WTC11 (cell line): ENCODE measurements at regions not wholly inside any gene's neighbourhood (a gene's known extent, or its start where the extent isn't known, plus 50 kb on each side); places are given as distances from the start of the nearest gene placed in this dataset.

Experiments used
- ELF4 ChIP-seq: sonication (generic); formaldehyde crosslinking; IDR thresholded peaks from 2 replicates; pipeline ENCODE4 v1.8.1; 2022; ENCODE audit warnings: low read depth, mild to moderate bottlenecking, moderate library complexity, missing genetic modification reagents
- GABPB1 ChIP-seq: sonication (generic); formaldehyde crosslinking; IDR thresholded peaks from 2 replicates; pipeline ENCODE4 v1.8.1; 2023; ENCODE audit warnings: mild to moderate bottlenecking, missing genetic modification reagents
- TCF7 ChIP-seq: sonication (generic); formaldehyde crosslinking; IDR thresholded peaks from 2 replicates; pipeline ENCODE4 v1.8.0; 2022; ENCODE audit warnings: mild to moderate bottlenecking, low read depth, missing genetic modification reagents, moderate library complexity
- TEAD4 ChIP-seq: sonication (generic); formaldehyde crosslinking; IDR thresholded peaks from 2 replicates; pipeline ENCODE4 v1.8.0; 2022; ENCODE audit warnings: mild to moderate bottlenecking, missing genetic modification reagents
- ZBTB21 ChIP-seq: sonication (generic); formaldehyde crosslinking; IDR thresholded peaks from 2 replicates; pipeline ENCODE4 v1.8.1; 2023; ENCODE audit warnings: mild to moderate bottlenecking, missing genetic modification reagents, borderline replicate concordance
- TF ChIP-seq, protein P1 (sequence below): fragments of 200-600 bp; IDR thresholded peaks from 2 replicates; pipeline ENCODE4 v1.8.0; 2022; ENCODE audit warnings: antibody characterized with exemption
- TF ChIP-seq, protein P2 (sequence below): sonication (generic); formaldehyde crosslinking; IDR thresholded peaks from 2 replicates; pipeline ENCODE4 v1.8.1; 2022; ENCODE audit warnings: low read depth, missing genetic modification reagents, borderline replicate concordance
- TF ChIP-seq, protein P3 (sequence below): fragments of 250-450 bp; sonication (Bioruptor Pico); IDR thresholded peaks from 2 replicates; pipeline ENCODE4 v1.9.0; 2021; ENCODE audit warnings: mild to moderate bottlenecking, borderline replicate concordance
- TF ChIP-seq, protein P4 (sequence below): sonication (generic); formaldehyde crosslinking; IDR thresholded peaks from 2 replicates; pipeline ENCODE4 v1.8.0; 2023; ENCODE audit warnings: missing genetic modification reagents, mild to moderate bottlenecking, borderline replicate concordance

DNA sequence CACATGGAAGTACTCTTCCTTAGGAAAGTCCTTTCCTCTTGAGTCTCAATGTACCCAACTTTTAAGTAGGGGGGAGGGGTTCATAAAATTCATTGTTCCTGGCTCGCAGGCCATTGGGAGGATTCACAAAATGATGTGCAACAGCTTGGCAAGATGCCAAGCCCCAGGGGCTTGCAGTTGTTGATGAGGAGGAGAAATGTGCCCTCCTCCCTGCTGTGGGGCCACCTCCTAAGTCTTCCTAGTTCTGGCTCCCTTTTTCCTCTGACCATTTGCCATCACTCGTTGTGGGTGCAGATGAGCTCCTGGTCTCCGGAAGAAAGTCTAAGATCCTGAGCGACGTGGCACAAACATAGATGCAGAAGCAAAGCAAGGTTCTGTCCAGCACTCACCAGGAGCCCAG lies 435.4 kb downstream of the EIPR1 start:
- TF ChIP-seq, protein P1, sequence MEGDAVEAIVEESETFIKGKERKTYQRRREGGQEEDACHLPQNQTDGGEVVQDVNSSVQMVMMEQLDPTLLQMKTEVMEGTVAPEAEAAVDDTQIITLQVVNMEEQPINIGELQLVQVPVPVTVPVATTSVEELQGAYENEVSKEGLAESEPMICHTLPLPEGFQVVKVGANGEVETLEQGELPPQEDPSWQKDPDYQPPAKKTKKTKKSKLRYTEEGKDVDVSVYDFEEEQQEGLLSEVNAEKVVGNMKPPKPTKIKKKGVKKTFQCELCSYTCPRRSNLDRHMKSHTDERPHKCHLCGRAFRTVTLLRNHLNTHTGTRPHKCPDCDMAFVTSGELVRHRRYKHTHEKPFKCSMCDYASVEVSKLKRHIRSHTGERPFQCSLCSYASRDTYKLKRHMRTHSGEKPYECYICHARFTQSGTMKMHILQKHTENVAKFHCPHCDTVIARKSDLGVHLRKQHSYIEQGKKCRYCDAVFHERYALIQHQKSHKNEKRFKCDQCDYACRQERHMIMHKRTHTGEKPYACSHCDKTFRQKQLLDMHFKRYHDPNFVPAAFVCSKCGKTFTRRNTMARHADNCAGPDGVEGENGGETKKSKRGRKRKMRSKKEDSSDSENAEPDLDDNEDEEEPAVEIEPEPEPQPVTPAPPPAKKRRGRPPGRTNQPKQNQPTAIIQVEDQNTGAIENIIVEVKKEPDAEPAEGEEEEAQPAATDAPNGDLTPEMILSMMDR: no peak
- TF ChIP-seq, protein P2, sequence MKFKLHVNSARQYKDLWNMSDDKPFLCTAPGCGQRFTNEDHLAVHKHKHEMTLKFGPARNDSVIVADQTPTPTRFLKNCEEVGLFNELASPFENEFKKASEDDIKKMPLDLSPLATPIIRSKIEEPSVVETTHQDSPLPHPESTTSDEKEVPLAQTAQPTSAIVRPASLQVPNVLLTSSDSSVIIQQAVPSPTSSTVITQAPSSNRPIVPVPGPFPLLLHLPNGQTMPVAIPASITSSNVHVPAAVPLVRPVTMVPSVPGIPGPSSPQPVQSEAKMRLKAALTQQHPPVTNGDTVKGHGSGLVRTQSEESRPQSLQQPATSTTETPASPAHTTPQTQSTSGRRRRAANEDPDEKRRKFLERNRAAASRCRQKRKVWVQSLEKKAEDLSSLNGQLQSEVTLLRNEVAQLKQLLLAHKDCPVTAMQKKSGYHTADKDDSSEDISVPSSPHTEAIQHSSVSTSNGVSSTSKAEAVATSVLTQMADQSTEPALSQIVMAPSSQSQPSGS (CRISPR knock-in tag): no peak
- TF ChIP-seq TCF7: no peak
- no peak for TF ChIP-seq ZBTB21 (CRISPR knock-in tag)
- TF ChIP-seq, protein P3, sequence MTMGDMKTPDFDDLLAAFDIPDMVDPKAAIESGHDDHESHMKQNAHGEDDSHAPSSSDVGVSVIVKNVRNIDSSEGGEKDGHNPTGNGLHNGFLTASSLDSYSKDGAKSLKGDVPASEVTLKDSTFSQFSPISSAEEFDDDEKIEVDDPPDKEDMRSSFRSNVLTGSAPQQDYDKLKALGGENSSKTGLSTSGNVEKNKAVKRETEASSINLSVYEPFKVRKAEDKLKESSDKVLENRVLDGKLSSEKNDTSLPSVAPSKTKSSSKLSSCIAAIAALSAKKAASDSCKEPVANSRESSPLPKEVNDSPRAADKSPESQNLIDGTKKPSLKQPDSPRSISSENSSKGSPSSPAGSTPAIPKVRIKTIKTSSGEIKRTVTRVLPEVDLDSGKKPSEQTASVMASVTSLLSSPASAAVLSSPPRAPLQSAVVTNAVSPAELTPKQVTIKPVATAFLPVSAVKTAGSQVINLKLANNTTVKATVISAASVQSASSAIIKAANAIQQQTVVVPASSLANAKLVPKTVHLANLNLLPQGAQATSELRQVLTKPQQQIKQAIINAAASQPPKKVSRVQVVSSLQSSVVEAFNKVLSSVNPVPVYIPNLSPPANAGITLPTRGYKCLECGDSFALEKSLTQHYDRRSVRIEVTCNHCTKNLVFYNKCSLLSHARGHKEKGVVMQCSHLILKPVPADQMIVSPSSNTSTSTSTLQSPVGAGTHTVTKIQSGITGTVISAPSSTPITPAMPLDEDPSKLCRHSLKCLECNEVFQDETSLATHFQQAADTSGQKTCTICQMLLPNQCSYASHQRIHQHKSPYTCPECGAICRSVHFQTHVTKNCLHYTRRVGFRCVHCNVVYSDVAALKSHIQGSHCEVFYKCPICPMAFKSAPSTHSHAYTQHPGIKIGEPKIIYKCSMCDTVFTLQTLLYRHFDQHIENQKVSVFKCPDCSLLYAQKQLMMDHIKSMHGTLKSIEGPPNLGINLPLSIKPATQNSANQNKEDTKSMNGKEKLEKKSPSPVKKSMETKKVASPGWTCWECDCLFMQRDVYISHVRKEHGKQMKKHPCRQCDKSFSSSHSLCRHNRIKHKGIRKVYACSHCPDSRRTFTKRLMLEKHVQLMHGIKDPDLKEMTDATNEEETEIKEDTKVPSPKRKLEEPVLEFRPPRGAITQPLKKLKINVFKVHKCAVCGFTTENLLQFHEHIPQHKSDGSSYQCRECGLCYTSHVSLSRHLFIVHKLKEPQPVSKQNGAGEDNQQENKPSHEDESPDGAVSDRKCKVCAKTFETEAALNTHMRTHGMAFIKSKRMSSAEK: no peak
- TF ChIP-seq GABPB1: no peak
- TF ChIP-seq ELF4 (CRISPR knock-in tag): no peak
- TF ChIP-seq, protein P4, sequence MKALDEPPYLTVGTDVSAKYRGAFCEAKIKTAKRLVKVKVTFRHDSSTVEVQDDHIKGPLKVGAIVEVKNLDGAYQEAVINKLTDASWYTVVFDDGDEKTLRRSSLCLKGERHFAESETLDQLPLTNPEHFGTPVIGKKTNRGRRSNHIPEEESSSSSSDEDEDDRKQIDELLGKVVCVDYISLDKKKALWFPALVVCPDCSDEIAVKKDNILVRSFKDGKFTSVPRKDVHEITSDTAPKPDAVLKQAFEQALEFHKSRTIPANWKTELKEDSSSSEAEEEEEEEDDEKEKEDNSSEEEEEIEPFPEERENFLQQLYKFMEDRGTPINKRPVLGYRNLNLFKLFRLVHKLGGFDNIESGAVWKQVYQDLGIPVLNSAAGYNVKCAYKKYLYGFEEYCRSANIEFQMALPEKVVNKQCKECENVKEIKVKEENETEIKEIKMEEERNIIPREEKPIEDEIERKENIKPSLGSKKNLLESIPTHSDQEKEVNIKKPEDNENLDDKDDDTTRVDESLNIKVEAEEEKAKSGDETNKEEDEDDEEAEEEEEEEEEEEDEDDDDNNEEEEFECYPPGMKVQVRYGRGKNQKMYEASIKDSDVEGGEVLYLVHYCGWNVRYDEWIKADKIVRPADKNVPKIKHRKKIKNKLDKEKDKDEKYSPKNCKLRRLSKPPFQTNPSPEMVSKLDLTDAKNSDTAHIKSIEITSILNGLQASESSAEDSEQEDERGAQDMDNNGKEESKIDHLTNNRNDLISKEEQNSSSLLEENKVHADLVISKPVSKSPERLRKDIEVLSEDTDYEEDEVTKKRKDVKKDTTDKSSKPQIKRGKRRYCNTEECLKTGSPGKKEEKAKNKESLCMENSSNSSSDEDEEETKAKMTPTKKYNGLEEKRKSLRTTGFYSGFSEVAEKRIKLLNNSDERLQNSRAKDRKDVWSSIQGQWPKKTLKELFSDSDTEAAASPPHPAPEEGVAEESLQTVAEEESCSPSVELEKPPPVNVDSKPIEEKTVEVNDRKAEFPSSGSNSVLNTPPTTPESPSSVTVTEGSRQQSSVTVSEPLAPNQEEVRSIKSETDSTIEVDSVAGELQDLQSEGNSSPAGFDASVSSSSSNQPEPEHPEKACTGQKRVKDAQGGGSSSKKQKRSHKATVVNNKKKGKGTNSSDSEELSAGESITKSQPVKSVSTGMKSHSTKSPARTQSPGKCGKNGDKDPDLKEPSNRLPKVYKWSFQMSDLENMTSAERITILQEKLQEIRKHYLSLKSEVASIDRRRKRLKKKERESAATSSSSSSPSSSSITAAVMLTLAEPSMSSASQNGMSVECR (CRISPR knock-in tag): no peak
- no peak for TF ChIP-seq TEAD4 (CRISPR knock-in tag)
